ENCODE measurements at regions not wholly inside any gene's neighbourhood (a gene's known extent, or its start where the extent isn't known, plus 50 kb on each side); places are given as distances from the start of the nearest gene placed in this dataset.

DNA sequence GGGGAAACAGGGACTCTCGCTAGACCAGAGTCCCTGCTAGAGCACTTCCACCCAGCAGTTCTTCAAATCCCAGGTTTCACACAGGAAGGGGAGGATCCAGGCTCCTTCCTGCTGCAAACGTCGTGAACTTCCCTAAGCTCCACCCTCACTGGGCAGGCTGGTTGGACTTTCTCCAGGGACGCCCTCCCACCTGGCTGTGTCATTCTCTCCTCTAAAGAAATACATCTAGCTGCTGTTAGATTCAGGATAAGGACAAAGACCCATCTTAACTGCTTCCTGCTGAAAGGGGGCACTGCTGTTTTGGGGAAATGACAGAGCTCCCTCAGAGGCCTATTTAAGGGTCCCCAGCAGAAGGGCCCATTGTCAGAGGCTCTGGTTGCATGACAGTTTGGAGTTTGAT, 230.7 kb downstream of the SEMA6A start:
- no peaks in the 10 kb centered on the region for H4K20me1 ChIP-seq (ENCODE audit: insufficient read depth)
- no peaks in the 10 kb centered on the region for H3F3A ChIP-seq (replicated peaks; ENCODE audit: insufficient read depth)
- no peak overlapping the region for H3K4me2 ChIP-seq
- POLR2A ChIA-PET: no interaction called here
- no peak for DNase-seq
- no peak overlapping the region for H3K4me3 ChIP-seq (ENCODE audit: low read depth in 2 of 2, low read length in 1 of 2)
- no peaks in the 10 kb centered on the region for H3K9me2 ChIP-seq
- H3K27me3 ChIP-seq (ENCODE audit: insufficient read depth): no peaks in the 10 kb centered on the region
- no peaks in the 10 kb centered on the region for H3K9me3 ChIP-seq
- 83% methylated on average over 3 of the region's 4 CpGs for WGBS (ENCODE audit: low lambda C conversion rate)
- H3K27ac ChIP-seq (ENCODE audit: low read depth in 2 of 2, low read length in 1 of 2): no peak overlapping the region
- TF ChIP-seq TAF1 (IDR thresholded peaks at IDR 0.05; ENCODE audit: borderline replicate concordance, low read depth, low read length) (no peak), MEF2A (IDR thresholded peaks at IDR 0.05; ENCODE audit: borderline replicate concordance, low read depth) (no peak), RFX5 (IDR thresholded peaks at IDR 0.05; ENCODE audit: low read length) (no peak), ELF1 (IDR thresholded peaks at IDR 0.05) (no peak), TCF12 (IDR thresholded peaks at IDR 0.05) (no peak), MXI1 (IDR thresholded peaks at IDR 0.05; ENCODE audit: low read depth, low read length) (no peak), FOSL2 (IDR thresholded peaks at IDR 0.05; ENCODE audit: borderline replicate concordance, low read depth) (no peak), RCOR1 (IDR thresholded peaks at IDR 0.05; ENCODE audit: low read length) (no peak), RXRA (IDR thresholded peaks at IDR 0.05; ENCODE audit: borderline replicate concordance, low read depth) (no peak), GABPA (IDR thresholded peaks at IDR 0.05; ENCODE audit: low read depth) (no peak), RAD21 (IDR thresholded peaks at IDR 0.05; ENCODE audit: low read length) (no peak), EP300 (IDR thresholded peaks at IDR 0.05; ENCODE audit: borderline replicate concordance in 1 of 2, low read depth in 1 of 2, low read length in 1 of 2) (no peak), POLR2AphosphoS5 (IDR thresholded peaks at IDR 0.05; ENCODE audit: low read depth, low read length) (no peak), YY1 (IDR thresholded peaks at IDR 0.05; ENCODE audit: low read depth) (no peak)
- TF ChIP-seq, protein P1, sequence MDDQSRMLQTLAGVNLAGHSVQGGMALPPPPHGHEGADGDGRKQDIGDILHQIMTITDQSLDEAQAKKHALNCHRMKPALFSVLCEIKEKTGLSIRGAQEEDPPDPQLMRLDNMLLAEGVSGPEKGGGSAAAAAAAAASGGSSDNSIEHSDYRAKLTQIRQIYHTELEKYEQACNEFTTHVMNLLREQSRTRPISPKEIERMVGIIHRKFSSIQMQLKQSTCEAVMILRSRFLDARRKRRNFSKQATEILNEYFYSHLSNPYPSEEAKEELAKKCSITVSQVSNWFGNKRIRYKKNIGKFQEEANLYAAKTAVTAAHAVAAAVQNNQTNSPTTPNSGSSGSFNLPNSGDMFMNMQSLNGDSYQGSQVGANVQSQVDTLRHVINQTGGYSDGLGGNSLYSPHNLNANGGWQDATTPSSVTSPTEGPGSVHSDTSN (IDR thresholded peaks at IDR 0.05): no peak
- TF ChIP-seq, protein P2, sequence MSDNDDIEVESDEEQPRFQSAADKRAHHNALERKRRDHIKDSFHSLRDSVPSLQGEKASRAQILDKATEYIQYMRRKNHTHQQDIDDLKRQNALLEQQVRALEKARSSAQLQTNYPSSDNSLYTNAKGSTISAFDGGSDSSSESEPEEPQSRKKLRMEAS (IDR thresholded peaks at IDR 0.05; ENCODE audit: low read depth): no peak
- TF ChIP-seq, protein P3, sequence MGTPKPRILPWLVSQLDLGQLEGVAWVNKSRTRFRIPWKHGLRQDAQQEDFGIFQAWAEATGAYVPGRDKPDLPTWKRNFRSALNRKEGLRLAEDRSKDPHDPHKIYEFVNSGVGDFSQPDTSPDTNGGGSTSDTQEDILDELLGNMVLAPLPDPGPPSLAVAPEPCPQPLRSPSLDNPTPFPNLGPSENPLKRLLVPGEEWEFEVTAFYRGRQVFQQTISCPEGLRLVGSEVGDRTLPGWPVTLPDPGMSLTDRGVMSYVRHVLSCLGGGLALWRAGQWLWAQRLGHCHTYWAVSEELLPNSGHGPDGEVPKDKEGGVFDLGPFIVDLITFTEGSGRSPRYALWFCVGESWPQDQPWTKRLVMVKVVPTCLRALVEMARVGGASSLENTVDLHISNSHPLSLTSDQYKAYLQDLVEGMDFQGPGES (IDR thresholded peaks at IDR 0.05; ENCODE audit: low read depth, low read length): no peak
- TF ChIP-seq, protein P4, sequence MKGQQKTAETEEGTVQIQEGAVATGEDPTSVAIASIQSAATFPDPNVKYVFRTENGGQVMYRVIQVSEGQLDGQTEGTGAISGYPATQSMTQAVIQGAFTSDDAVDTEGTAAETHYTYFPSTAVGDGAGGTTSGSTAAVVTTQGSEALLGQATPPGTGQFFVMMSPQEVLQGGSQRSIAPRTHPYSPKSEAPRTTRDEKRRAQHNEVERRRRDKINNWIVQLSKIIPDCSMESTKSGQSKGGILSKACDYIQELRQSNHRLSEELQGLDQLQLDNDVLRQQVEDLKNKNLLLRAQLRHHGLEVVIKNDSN (IDR thresholded peaks at IDR 0.05; ENCODE audit: borderline replicate concordance, low read depth): no peak
- TF ChIP-seq, protein P5, sequence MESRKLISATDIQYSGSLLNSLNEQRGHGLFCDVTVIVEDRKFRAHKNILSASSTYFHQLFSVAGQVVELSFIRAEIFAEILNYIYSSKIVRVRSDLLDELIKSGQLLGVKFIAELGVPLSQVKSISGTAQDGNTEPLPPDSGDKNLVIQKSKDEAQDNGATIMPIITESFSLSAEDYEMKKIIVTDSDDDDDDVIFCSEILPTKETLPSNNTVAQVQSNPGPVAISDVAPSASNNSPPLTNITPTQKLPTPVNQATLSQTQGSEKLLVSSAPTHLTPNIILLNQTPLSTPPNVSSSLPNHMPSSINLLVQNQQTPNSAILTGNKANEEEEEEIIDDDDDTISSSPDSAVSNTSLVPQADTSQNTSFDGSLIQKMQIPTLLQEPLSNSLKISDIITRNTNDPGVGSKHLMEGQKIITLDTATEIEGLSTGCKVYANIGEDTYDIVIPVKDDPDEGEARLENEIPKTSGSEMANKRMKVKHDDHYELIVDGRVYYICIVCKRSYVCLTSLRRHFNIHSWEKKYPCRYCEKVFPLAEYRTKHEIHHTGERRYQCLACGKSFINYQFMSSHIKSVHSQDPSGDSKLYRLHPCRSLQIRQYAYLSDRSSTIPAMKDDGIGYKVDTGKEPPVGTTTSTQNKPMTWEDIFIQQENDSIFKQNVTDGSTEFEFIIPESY (IDR thresholded peaks at IDR 0.05; ENCODE audit: borderline replicate concordance, low read depth): no peak
- TF ChIP-seq, protein P6, sequence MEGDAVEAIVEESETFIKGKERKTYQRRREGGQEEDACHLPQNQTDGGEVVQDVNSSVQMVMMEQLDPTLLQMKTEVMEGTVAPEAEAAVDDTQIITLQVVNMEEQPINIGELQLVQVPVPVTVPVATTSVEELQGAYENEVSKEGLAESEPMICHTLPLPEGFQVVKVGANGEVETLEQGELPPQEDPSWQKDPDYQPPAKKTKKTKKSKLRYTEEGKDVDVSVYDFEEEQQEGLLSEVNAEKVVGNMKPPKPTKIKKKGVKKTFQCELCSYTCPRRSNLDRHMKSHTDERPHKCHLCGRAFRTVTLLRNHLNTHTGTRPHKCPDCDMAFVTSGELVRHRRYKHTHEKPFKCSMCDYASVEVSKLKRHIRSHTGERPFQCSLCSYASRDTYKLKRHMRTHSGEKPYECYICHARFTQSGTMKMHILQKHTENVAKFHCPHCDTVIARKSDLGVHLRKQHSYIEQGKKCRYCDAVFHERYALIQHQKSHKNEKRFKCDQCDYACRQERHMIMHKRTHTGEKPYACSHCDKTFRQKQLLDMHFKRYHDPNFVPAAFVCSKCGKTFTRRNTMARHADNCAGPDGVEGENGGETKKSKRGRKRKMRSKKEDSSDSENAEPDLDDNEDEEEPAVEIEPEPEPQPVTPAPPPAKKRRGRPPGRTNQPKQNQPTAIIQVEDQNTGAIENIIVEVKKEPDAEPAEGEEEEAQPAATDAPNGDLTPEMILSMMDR (IDR thresholded peaks at IDR 0.05): no peak
- H2AFZ ChIP-seq (ENCODE audit: low read depth): no peak overlapping the region
- no peak overlapping the region for H3K9ac ChIP-seq
- H3K36me3 ChIP-seq (replicated peaks in 1 of 2; ENCODE audit: control insufficient read depth in 1 of 2, insufficient read depth in 2 of 2, low read length in 1 of 2): no peaks in the 10 kb centered on the region
- H3K4me1 ChIP-seq (ENCODE audit: control insufficient read depth in 1 of 2, insufficient read depth in 2 of 2, low read depth in 1 of 2, low read length in 1 of 2): no peaks in the 10 kb centered on the region
- H3K79me2 ChIP-seq (ENCODE audit: insufficient read depth): no peaks in the 10 kb centered on the region
- CTCF ChIA-PET: no interaction called here

All from SK-N-SH (cell line).